IMR-90 (cell line): ENCODE measurements at regions not wholly inside any gene's neighbourhood (a gene's known extent, or its start where the extent isn't known, plus 50 kb on each side); places are given as distances from the start of the nearest gene placed in this dataset.

ENCODE experiments used
- BHLHE40 ChIP-seq: fragments of 150-350 bp; IDR thresholded peaks from 2 replicates; pipeline ENCODE4 v1.6.1; 2016; ENCODE audit warnings: mild to moderate bottlenecking, low read depth, low read length
- CEBPB ChIP-seq: IDR thresholded peaks from 2 replicates; pipeline ENCODE4 v1.6.1; 2012; ENCODE audit warnings: low read depth, low read length, improper control_type of control experiment
- CHD1 ChIP-seq: IDR thresholded peaks from 2 replicates; pipeline ENCODE4 v1.6.1; 2012; ENCODE audit warnings: low read depth, low read length, improper control_type of control experiment
- CTCF ChIP-seq: conservative IDR thresholded peaks from 2 replicates; pipeline ENCODE4 v1.5.1; 2012; ENCODE audit warnings: mild to moderate bottlenecking, low read depth, low read length, improper control_type of control experiment
- MAZ ChIP-seq: IDR thresholded peaks from 2 replicates; pipeline ENCODE4 v1.6.1; 2012; ENCODE audit warnings: low read depth, mild to moderate bottlenecking, low read length, improper control_type of control experiment, moderate library complexity, borderline replicate concordance
- MXI1 ChIP-seq: IDR thresholded peaks from 2 replicates; pipeline ENCODE4 v1.6.1; 2012; ENCODE audit warnings: low read depth, mild to moderate bottlenecking, low read length, moderate library complexity, borderline replicate concordance
- POLR2A ChIP-seq: IDR thresholded peaks from 2 replicates; pipeline ENCODE4 v1.6.1; 2012; ENCODE audit warnings: mild to moderate bottlenecking, low read depth, low read length
- RAD21 ChIP-seq: IDR thresholded peaks from 2 replicates; pipeline ENCODE4 v1.6.1; 2012; ENCODE audit warnings: low read length, improper control_type of control experiment
- RCOR1 ChIP-seq: IDR thresholded peaks from 2 replicates; pipeline ENCODE4 v1.6.1; 2012; ENCODE audit warnings: mild to moderate bottlenecking, low read length, improper control_type of control experiment; ENCODE audit not compliant: insufficient replicate concordance
- RFX5 ChIP-seq: IDR thresholded peaks from 2 replicates; pipeline ENCODE4 v1.8.0; 2012; ENCODE audit warnings: low read depth, mild to moderate bottlenecking, low read length, moderate library complexity
- USF2 ChIP-seq: fragments of 150-350 bp; IDR thresholded peaks from 2 replicates; pipeline ENCODE4 v1.6.1; 2017; ENCODE audit warnings: mild to moderate bottlenecking, antibody characterized with exemption, low read length, low read depth

- no peak for TF ChIP-seq BHLHE40
- TF ChIP-seq CTCF, result no peak
- TF ChIP-seq POLR2A, result no peak
- TF ChIP-seq CEBPB, result no peak
- TF ChIP-seq RAD21, result no peak
- TF ChIP-seq RFX5, result no peak
- TF ChIP-seq MAZ, result no peak
- TF ChIP-seq USF2, result no peak
- TF ChIP-seq CHD1, result no peak
- TF ChIP-seq MXI1, result no peak
- TF ChIP-seq RCOR1, result no peak
Observed at GRCh38 chr9:79989079-79989478, 417.3 kb downstream of the TLE4 start.
